ENCODE measurements at regions not wholly inside any gene's neighbourhood (a gene's known extent, or its start where the extent isn't known, plus 50 kb on each side); places are given as distances from the start of the nearest gene placed in this dataset.

DNA sequence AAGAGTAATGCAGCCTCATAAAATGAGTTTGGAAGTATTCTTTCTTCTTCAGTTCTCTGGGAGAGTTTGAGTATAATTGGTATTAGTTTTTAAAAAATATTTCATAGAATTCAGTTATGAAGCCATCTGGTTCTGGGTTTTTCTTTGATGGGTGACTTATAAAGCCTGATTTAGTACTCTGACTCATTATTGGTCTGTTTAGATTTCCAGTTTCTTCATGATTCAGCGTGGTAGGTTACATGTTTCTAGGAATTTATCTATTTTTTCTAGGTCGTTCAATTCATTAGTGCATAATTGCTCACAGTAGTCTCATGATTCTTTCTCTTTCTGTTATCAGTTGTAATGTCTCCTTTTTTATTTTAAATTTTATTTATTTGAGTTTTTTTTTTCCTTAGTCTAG lies 111.2 kb downstream of the CEP44 start:
- H3K27ac ChIP-seq (ENCODE audit: insufficient read depth, low read length): no peak overlapping the region
- H3K9ac ChIP-seq (ENCODE audit: insufficient read depth, low read length): no peak overlapping the region
- no peaks in the 10 kb centered on the region for H3K79me2 ChIP-seq (ENCODE audit: control insufficient read depth, insufficient read depth, low read length)
- H3K4me3 ChIP-seq (replicated peaks in 1 of 4; ENCODE audit: control extremely low read depth in 1 of 4, insufficient read depth in 1 of 4, low read depth in 3 of 4, low read length in 4 of 4): peak overlapping the region in 1 of 4 experiments; percentile 33
- H3K4me2 ChIP-seq (ENCODE audit: extremely low read depth, insufficient read depth, low read length): no peak overlapping the region
- no peaks in the 10 kb centered on the region for H3K4me1 ChIP-seq (ENCODE audit: control insufficient read depth, extremely low read depth, insufficient read depth, low read length)
- no peaks in the 10 kb centered on the region for H3K27me3 ChIP-seq (ENCODE audit: control insufficient read depth, insufficient read depth, low read length)
- no peak for TF ChIP-seq EZH2 (IDR thresholded peaks at IDR 0.05; ENCODE audit: low read length, missing control alignments)
- TF ChIP-seq, protein P1, sequence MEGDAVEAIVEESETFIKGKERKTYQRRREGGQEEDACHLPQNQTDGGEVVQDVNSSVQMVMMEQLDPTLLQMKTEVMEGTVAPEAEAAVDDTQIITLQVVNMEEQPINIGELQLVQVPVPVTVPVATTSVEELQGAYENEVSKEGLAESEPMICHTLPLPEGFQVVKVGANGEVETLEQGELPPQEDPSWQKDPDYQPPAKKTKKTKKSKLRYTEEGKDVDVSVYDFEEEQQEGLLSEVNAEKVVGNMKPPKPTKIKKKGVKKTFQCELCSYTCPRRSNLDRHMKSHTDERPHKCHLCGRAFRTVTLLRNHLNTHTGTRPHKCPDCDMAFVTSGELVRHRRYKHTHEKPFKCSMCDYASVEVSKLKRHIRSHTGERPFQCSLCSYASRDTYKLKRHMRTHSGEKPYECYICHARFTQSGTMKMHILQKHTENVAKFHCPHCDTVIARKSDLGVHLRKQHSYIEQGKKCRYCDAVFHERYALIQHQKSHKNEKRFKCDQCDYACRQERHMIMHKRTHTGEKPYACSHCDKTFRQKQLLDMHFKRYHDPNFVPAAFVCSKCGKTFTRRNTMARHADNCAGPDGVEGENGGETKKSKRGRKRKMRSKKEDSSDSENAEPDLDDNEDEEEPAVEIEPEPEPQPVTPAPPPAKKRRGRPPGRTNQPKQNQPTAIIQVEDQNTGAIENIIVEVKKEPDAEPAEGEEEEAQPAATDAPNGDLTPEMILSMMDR (conservative IDR thresholded peaks at IDR 0.05 in 1 of 2, IDR thresholded peaks at IDR 0.05 in 1 of 2; ENCODE audit: low read depth in 1 of 2, low read length in 2 of 2): no peak
- H4K20me1 ChIP-seq (ENCODE audit: control insufficient read depth, extremely low read depth, insufficient read depth, low read length): no peaks in the 10 kb centered on the region
- no peaks in the 10 kb centered on the region for H3K9me3 ChIP-seq (ENCODE audit: control insufficient read depth, insufficient read depth, low read depth, low read length)
- no peaks in the 10 kb centered on the region for H3K36me3 ChIP-seq (ENCODE audit: control insufficient read depth, insufficient read depth, low read length)
- no peak overlapping the region for H2AFZ ChIP-seq (ENCODE audit: low read length)
- DNase-seq (ENCODE audit: low read depth in 2 of 2): peak; percentile 78 to 86

DNA sequence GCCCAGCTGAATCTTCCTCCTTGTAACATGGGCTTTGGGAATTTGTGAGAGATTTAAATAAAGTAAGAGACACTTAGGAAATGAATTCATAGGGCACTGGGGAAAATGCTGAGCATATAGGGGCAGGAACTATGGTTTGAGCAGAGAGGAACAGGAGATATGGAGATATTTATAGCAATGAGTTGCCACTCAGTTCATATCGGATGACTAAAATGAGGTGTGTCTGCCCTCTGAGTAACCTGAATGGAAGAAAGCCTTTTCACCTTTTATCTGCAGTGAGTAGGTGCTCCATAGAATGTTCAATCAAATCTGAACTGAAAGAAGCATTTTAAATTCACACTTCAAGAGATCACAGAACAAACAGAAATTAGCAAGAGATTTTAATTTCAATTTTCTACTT lies 105.7 kb downstream of the CEP44 start:
- no peak overlapping the region for H3K4me2 ChIP-seq (ENCODE audit: extremely low read depth, insufficient read depth, low read length)
- H3K79me2 ChIP-seq (ENCODE audit: control insufficient read depth, insufficient read depth, low read length): no peaks in the 10 kb centered on the region
- no peak overlapping the region for H3K4me3 ChIP-seq (replicated peaks in 1 of 4; ENCODE audit: control extremely low read depth in 1 of 4, insufficient read depth in 1 of 4, low read depth in 3 of 4, low read length in 4 of 4)
- H3K4me1 ChIP-seq (ENCODE audit: control insufficient read depth, extremely low read depth, insufficient read depth, low read length): no peaks in the 10 kb centered on the region
- no peaks in the 10 kb centered on the region for H4K20me1 ChIP-seq (ENCODE audit: control insufficient read depth, extremely low read depth, insufficient read depth, low read length)
- H3K27ac ChIP-seq (ENCODE audit: insufficient read depth, low read length): no peak overlapping the region
- no peak for DNase-seq (ENCODE audit: low read depth in 2 of 2)
- H3K9me3 ChIP-seq (ENCODE audit: control insufficient read depth, insufficient read depth, low read depth, low read length): no peaks in the 10 kb centered on the region
- no peaks in the 10 kb centered on the region for H3K27me3 ChIP-seq (ENCODE audit: control insufficient read depth, insufficient read depth, low read length)
- no peak overlapping the region for H3K9ac ChIP-seq (ENCODE audit: insufficient read depth, low read length)
- TF ChIP-seq, protein P1 (conservative IDR thresholded peaks at IDR 0.05 in 1 of 2, IDR thresholded peaks at IDR 0.05 in 1 of 2; ENCODE audit: low read depth in 1 of 2, low read length in 2 of 2): no peak
- TF ChIP-seq EZH2 (IDR thresholded peaks at IDR 0.05; ENCODE audit: low read length, missing control alignments): no peak
- H3K36me3 ChIP-seq (ENCODE audit: control insufficient read depth, insufficient read depth, low read length): no peaks in the 10 kb centered on the region
- no peak overlapping the region for H2AFZ ChIP-seq (ENCODE audit: low read length)

DNA sequence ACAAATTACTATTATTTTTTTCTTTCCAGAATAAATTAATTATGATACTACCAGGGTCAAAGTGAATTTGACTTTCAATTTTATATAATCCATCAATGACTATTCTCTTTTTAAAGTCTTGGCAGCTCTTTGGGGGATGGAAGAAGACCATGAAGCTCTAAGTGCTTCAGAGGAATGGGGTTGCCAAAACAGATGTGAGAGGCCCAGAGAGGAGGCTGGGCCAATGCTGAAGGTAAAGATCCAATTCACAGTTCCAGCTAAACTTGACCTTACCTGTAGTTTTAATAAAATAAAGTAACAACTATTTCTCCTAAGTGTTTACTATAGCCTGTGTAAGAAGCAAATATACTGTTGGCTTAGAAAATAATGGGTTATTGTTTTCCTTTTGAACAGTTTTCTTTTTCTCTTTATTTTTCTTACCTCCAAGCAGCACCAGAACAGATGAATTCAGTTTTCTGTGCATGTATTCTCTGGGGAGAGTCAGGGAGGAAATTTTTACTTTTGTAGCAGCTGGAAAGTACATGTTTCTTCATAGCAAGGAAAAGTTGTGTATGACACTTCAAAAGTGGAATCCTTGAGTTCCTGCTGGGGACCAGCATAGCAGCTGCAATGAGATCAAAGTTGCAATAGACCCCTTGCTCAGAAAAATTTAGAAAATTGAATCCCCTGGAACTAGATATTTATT lies 104.9 kb downstream of the CEP44 start:
- no peak overlapping the region for H3K4me2 ChIP-seq (ENCODE audit: extremely low read depth, insufficient read depth, low read length)
- TF ChIP-seq EZH2 (IDR thresholded peaks at IDR 0.05; ENCODE audit: low read length, missing control alignments): no peak
- TF ChIP-seq, protein P1 (conservative IDR thresholded peaks at IDR 0.05 in 1 of 2, IDR thresholded peaks at IDR 0.05 in 1 of 2; ENCODE audit: low read depth in 1 of 2, low read length in 2 of 2): no peak
- H3K9me3 ChIP-seq (ENCODE audit: control insufficient read depth, insufficient read depth, low read depth, low read length): no peaks in the 10 kb centered on the region
- H3K4me3 ChIP-seq (replicated peaks in 1 of 4; ENCODE audit: control extremely low read depth in 1 of 4, insufficient read depth in 1 of 4, low read depth in 3 of 4, low read length in 4 of 4): no peak overlapping the region
- H3K27me3 ChIP-seq (ENCODE audit: control insufficient read depth, insufficient read depth, low read length): no peaks in the 10 kb centered on the region
- no peak for DNase-seq (ENCODE audit: low read depth in 2 of 2)
- H2AFZ ChIP-seq (ENCODE audit: low read length): no peak overlapping the region
- no peak overlapping the region for H3K9ac ChIP-seq (ENCODE audit: insufficient read depth, low read length)
- H3K4me1 ChIP-seq (ENCODE audit: control insufficient read depth, extremely low read depth, insufficient read depth, low read length): no peaks in the 10 kb centered on the region
- no peak overlapping the region for H3K27ac ChIP-seq (ENCODE audit: insufficient read depth, low read length)
- no peaks in the 10 kb centered on the region for H3K36me3 ChIP-seq (ENCODE audit: control insufficient read depth, insufficient read depth, low read length)
- no peaks in the 10 kb centered on the region for H3K79me2 ChIP-seq (ENCODE audit: control insufficient read depth, insufficient read depth, low read length)
- H4K20me1 ChIP-seq (ENCODE audit: control insufficient read depth, extremely low read depth, insufficient read depth, low read length): no peaks in the 10 kb centered on the region

Measured in fibroblast of lung (primary cell).